ENCODE measurements at regions not wholly inside any gene's neighbourhood (a gene's known extent, or its start where the extent isn't known, plus 50 kb on each side); places are given as distances from the start of the nearest gene placed in this dataset.

- no peak overlapping the region for H3K27ac Mint-ChIP-seq
- POLR2A ChIA-PET = no interaction called here
These were observed 228.6 kb downstream of the TTLL7 start for GRCh38 chr1:83770319-83770661.

GRCh38 chr1:83769594-83770318, 229.2 kb downstream of the TTLL7 start:
- H3K4me3 Mint-ChIP-seq = no peak overlapping the region
- CTCF ChIA-PET = interaction anchor here (0.9 kb wide), 1 partner anchor 31 kb away, joined by 3 read pairs; no protein-coding TSS in a partner anchor

More at GRCh38 chr1:83770319-83770661, 228.6 kb downstream of the TTLL7 start:
- Mint-ChIP-seq H3K36me3 (no peaks in the 10 kb centered on the region), H3K27me3 (ENCODE audit: low read depth) (no peaks in the 10 kb centered on the region), H3K4me3 (no peak overlapping the region), H3K9me3 (no peaks in the 10 kb centered on the region), H3K4me1 (peaks cover 10% of the 10 kb centered on the region)
- TF ChIP-seq TCF7 (CRISPR knock-in tag; IDR thresholded peaks at IDR 0.05; ENCODE audit: low read depth) (no peak), ETV6 (CRISPR knock-in tag; IDR thresholded peaks at IDR 0.05) (no peak)
- TF ChIP-seq, protein P1, sequence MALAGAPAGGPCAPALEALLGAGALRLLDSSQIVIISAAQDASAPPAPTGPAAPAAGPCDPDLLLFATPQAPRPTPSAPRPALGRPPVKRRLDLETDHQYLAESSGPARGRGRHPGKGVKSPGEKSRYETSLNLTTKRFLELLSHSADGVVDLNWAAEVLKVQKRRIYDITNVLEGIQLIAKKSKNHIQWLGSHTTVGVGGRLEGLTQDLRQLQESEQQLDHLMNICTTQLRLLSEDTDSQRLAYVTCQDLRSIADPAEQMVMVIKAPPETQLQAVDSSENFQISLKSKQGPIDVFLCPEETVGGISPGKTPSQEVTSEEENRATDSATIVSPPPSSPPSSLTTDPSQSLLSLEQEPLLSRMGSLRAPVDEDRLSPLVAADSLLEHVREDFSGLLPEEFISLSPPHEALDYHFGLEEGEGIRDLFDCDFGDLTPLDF (CRISPR knock-in tag; IDR thresholded peaks at IDR 0.05) = no peak
- TF ChIP-seq, protein P2, sequence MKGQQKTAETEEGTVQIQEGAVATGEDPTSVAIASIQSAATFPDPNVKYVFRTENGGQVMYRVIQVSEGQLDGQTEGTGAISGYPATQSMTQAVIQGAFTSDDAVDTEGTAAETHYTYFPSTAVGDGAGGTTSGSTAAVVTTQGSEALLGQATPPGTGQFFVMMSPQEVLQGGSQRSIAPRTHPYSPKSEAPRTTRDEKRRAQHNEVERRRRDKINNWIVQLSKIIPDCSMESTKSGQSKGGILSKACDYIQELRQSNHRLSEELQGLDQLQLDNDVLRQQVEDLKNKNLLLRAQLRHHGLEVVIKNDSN (CRISPR knock-in tag; IDR thresholded peaks at IDR 0.05) = no peak
- CTCF ChIA-PET = no interaction called here
- ATAC-seq (no peak), DNase-seq (ENCODE audit: low spot score) (no peak)

More at GRCh38 chr1:83769594-83770318, 229.2 kb downstream of the TTLL7 start:
- Mint-ChIP-seq H3K4me1 (peaks cover 10% of the 10 kb centered on the region), H3K27ac (no peak overlapping the region), H3K36me3 (no peaks in the 10 kb centered on the region), H3K9me3 (no peaks in the 10 kb centered on the region), H3K27me3 (ENCODE audit: low read depth) (no peaks in the 10 kb centered on the region)
- DNase-seq (ENCODE audit: low spot score) (no peak), ATAC-seq (no peak)
- POLR2A ChIA-PET = interaction anchor here (0.7 kb wide), 1 partner anchor 271 kb away, joined by 3 read pairs; no protein-coding TSS in a partner anchor
- TF ChIP-seq ARID4B (CRISPR knock-in tag; IDR thresholded peaks at IDR 0.05; ENCODE audit: borderline replicate concordance) (no peak), MYBL2 (CRISPR knock-in tag; IDR thresholded peaks at IDR 0.05) (no peak), JUN (CRISPR knock-in tag; IDR thresholded peaks at IDR 0.05) (no peak), ZNF317 (CRISPR knock-in tag; IDR thresholded peaks at IDR 0.05; ENCODE audit: borderline replicate concordance, low read depth) (no peak), SMAD3 (CRISPR knock-in tag; IDR thresholded peaks at IDR 0.05; ENCODE audit: borderline replicate concordance) (no peak), FOXP1 (CRISPR knock-in tag; IDR thresholded peaks at IDR 0.05; ENCODE audit: borderline replicate concordance) (no peak), JAZF1 (CRISPR knock-in tag; IDR thresholded peaks at IDR 0.05) (no peak), GABPB1 (CRISPR knock-in tag; IDR thresholded peaks at IDR 0.05) (no peak), ZNF219 (CRISPR knock-in tag; IDR thresholded peaks at IDR 0.05; ENCODE audit: borderline replicate concordance) (no peak), IRF2 (CRISPR knock-in tag; IDR thresholded peaks at IDR 0.05; ENCODE audit: borderline replicate concordance, low read depth) (no peak), HMGA2 (CRISPR knock-in tag; IDR thresholded peaks at IDR 0.05) (no peak), ZNF232 (CRISPR knock-in tag; IDR thresholded peaks at IDR 0.05) (no peak), AR (CRISPR knock-in tag; IDR thresholded peaks at IDR 0.05) (no peak), CDX4 (CRISPR knock-in tag; IDR thresholded peaks at IDR 0.05; ENCODE audit: borderline replicate concordance) (no peak)
- TF ChIP-seq, protein P3, sequence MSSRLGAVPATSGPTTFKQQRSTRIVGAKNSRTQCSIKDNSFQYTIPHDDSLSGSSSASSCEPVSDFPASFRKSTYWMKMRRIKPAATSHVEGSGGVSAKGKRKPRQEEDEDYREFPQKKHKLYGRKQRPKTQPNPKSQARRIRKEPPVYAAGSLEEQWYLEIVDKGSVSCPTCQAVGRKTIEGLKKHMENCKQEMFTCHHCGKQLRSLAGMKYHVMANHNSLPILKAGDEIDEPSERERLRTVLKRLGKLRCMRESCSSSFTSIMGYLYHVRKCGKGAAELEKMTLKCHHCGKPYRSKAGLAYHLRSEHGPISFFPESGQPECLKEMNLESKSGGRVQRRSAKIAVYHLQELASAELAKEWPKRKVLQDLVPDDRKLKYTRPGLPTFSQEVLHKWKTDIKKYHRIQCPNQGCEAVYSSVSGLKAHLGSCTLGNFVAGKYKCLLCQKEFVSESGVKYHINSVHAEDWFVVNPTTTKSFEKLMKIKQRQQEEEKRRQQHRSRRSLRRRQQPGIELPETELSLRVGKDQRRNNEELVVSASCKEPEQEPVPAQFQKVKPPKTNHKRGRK (CRISPR knock-in tag; IDR thresholded peaks at IDR 0.05; ENCODE audit: borderline replicate concordance) = no peak
- TF ChIP-seq, protein P4, sequence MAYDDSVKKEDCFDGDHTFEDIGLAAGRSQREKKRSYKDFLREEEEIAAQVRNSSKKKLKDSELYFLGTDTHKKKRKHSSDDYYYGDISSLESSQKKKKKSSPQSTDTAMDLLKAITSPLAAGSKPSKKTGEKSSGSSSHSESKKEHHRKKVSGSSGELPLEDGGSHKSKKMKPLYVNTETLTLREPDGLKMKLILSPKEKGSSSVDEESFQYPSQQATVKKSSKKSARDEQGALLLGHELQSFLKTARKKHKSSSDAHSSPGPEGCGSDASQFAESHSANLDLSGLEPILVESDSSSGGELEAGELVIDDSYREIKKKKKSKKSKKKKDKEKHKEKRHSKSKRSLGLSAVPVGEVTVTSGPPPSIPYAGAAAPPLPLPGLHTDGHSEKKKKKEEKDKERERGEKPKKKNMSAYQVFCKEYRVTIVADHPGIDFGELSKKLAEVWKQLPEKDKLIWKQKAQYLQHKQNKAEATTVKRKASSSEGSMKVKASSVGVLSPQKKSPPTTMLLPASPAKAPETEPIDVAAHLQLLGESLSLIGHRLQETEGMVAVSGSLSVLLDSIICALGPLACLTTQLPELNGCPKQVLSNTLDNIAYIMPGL (CRISPR knock-in tag; IDR thresholded peaks at IDR 0.05) = no peak
